GM23338 (cell line): ENCODE measurements at regions not wholly inside any gene's neighbourhood (a gene's known extent, or its start where the extent isn't known, plus 50 kb on each side); places are given as distances from the start of the nearest gene placed in this dataset.

Source experiments
- ATAC-seq: fragments of 200-7000 bp; cut with Tn5 transposase; 3 replicates; pipeline ENCODE4 v1.9.1; 2020
- DNase-seq: peaks from one replicate; pipeline ENCODE4 v3.0.0-alpha.2; 2015; ENCODE audit warnings: low spot score
- H2AFZ ChIP-seq: fragments of 200-600 bp; sonication (generic); 2 replicates; pipeline ENCODE4 v1.8.0; 2016; ENCODE audit warnings: antibody characterized with exemption, mild to moderate bottlenecking, moderate library complexity
- H3F3A ChIP-seq: fragments of 200-600 bp; sonication (generic); replicated peaks from 2 replicates; pipeline ENCODE4 v1.8.0; 2017; ENCODE audit warnings: antibody characterized with exemption, mixed run types, low read depth
- H3K27ac ChIP-seq: fragments of 200-600 bp; sonication (generic); 2 replicates; pipeline ENCODE4 v1.6.1; 2016; ENCODE audit warnings: low read depth
- H3K27me3 ChIP-seq: fragments of 200-600 bp; sonication (generic); 2 replicates; pipeline ENCODE4 v1.8.0; 2016; ENCODE audit warnings: mild to moderate bottlenecking, mixed run types, moderate library complexity; ENCODE audit not compliant: insufficient read depth
- H3K36me3 ChIP-seq: fragments of 200-600 bp; sonication (generic); 2 replicates; pipeline ENCODE4 v1.8.0; 2016; ENCODE audit warnings: mild to moderate bottlenecking; ENCODE audit not compliant: insufficient read depth
- H3K4me1 ChIP-seq: fragments of 200-600 bp; sonication (generic); 2 replicates; pipeline ENCODE4 v1.8.0; 2016; ENCODE audit warnings: mild to moderate bottlenecking, moderate library complexity; ENCODE audit not compliant: insufficient read depth
- H3K4me2 ChIP-seq: fragments of 200-600 bp; sonication (generic); 2 replicates; pipeline ENCODE4 v1.7.1; 2017; ENCODE audit warnings: mixed run types
- H3K4me3 ChIP-seq: fragments of 200-600 bp; sonication (generic); 2 replicates; pipeline ENCODE4 v1.6.1; 2016; ENCODE audit warnings: mixed run types
- H3K79me2 ChIP-seq: fragments of 200-600 bp; sonication (generic); replicated peaks from 2 replicates; pipeline ENCODE4 v1.8.0; 2017; ENCODE audit warnings: mild to moderate bottlenecking; ENCODE audit not compliant: insufficient read depth
- H3K9me2 ChIP-seq: fragments of 200-600 bp; sonication (generic); 2 replicates; pipeline ENCODE4 v1.8.0; 2017; ENCODE audit not compliant: insufficient read depth
- H4K20me1 ChIP-seq: fragments of 200-600 bp; sonication (generic); replicated peaks from 2 replicates; pipeline ENCODE4 v1.8.0; 2017; ENCODE audit warnings: mild to moderate bottlenecking; ENCODE audit not compliant: insufficient read depth
- H3K27ac Mint-ChIP-seq: 2 replicates; pipeline ENCODE4 v1.8.0; 2020; ENCODE audit warnings: inconsistent platforms, mild to moderate bottlenecking, moderate library complexity, mixed read lengths
- H3K27me3 Mint-ChIP-seq: 3 replicates; pipeline ENCODE4 v1.8.0; 2022; ENCODE audit warnings: low read depth, mild to moderate bottlenecking, moderate library complexity, mixed read lengths, inconsistent platforms; ENCODE audit not compliant: insufficient read depth, poor library complexity
- H3K36me3 Mint-ChIP-seq: 3 replicates; pipeline ENCODE4 v1.8.0; 2021; ENCODE audit warnings: low read depth, mild to moderate bottlenecking, inconsistent platforms, moderate library complexity, mixed read lengths
- H3K4me1 Mint-ChIP-seq: 3 replicates; pipeline ENCODE4 v1.8.0; 2020; ENCODE audit warnings: mild to moderate bottlenecking, inconsistent platforms, mixed read lengths
- H3K4me3 Mint-ChIP-seq: 3 replicates; pipeline ENCODE4 v1.8.0; 2021; ENCODE audit warnings: moderate library complexity, mild to moderate bottlenecking, inconsistent platforms, mixed read lengths
- H3K9me3 Mint-ChIP-seq: 3 replicates; pipeline ENCODE4 v1.8.0; 2020; ENCODE audit warnings: moderate library complexity, mild to moderate bottlenecking, inconsistent platforms, mixed read lengths
- CREB1 ChIP-seq: fragments of 250-450 bp; sonication (Bioruptor Pico); IDR thresholded peaks from 2 replicates; pipeline ENCODE4 v1.5.0; 2020; ENCODE audit warnings: low read depth, mild to moderate bottlenecking, moderate library complexity
- ETS1 ChIP-seq: IDR thresholded peaks from 2 replicates; pipeline ENCODE4 v1.6.1; 2016; ENCODE audit warnings: antibody characterized with exemption
- EZH2 ChIP-seq: fragments of 200-600 bp; sonication (generic); IDR thresholded peaks from one replicate; pipeline ENCODE4 v1.8.0; 2017; ENCODE audit warnings: antibody characterized with exemption, mild to moderate bottlenecking, low read depth; ENCODE audit not compliant: unreplicated experiment
- EZH2phosphoT487 ChIP-seq: fragments of 200-600 bp; sonication (generic); IDR thresholded peaks from one replicate; pipeline ENCODE4 v1.8.1; 2018; ENCODE audit warnings: antibody characterized with exemption; ENCODE audit not compliant: unreplicated experiment
- JUNB ChIP-seq: IDR thresholded peaks from one replicate; pipeline ENCODE4 v1.6.1; 2016; ENCODE audit warnings: antibody characterized with exemption; ENCODE audit not compliant: unreplicated experiment
- POLR2AphosphoS5 ChIP-seq: IDR thresholded peaks from 2 replicates; pipeline ENCODE4 v1.6.1; 2016; ENCODE audit warnings: antibody characterized with exemption, low read depth
- STAT1 ChIP-seq: IDR thresholded peaks from one replicate; pipeline ENCODE4 v1.6.1; 2016; ENCODE audit warnings: antibody characterized with exemption; ENCODE audit not compliant: unreplicated experiment
- ZNF114 ChIP-seq: fragments of 250-450 bp; sonication (Bioruptor Pico); IDR thresholded peaks from 2 replicates; pipeline ENCODE4 v1.5.0; 2020; ENCODE audit warnings: mild to moderate bottlenecking, moderate library complexity
- ZNF331 ChIP-seq: fragments of 250-450 bp; sonication (Bioruptor Pico); IDR thresholded peaks from 2 replicates; pipeline ENCODE4 v1.5.0; 2020; ENCODE audit warnings: low read depth, mild to moderate bottlenecking, moderate library complexity
- ZNF462 ChIP-seq: fragments of 250-450 bp; sonication (Bioruptor Pico); IDR thresholded peaks from 2 replicates; pipeline ENCODE4 v1.5.0; 2020; ENCODE audit warnings: mild to moderate bottlenecking, moderate library complexity

DNA sequence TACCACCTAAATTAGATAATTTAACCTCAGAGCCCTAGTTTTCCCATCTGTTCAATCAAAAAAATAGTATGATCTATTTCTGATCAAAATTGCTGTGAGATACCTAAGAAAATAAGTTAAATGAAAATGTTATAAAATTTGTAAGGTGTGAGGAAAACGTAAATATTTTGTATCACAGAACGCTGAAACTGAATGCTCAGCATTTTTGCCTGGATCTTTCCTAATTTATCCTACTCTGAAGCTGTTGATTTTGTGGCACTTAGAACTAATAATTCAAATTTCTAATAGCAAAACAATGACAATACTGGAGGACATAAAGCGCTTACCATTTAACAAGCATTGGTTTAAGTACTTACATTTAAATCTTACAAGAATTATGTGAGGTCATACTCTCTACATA is 674.2 kb downstream of the FAM181B start:
- no peaks in the 10 kb centered on the region for H3K79me2 ChIP-seq
- Mint-ChIP-seq H3K9me3 (no peaks in the 10 kb centered on the region), H3K27ac (no peak overlapping the region), H3K36me3 (no peaks in the 10 kb centered on the region), H3K4me1 (no peaks in the 10 kb centered on the region), H3K4me3 (no peak overlapping the region), H3K27me3 (no peaks in the 10 kb centered on the region)
- no peaks in the 10 kb centered on the region for H3F3A ChIP-seq
- no peak overlapping the region for H3K4me3 ChIP-seq
- DNase-seq, result no peak
- TF ChIP-seq ZNF114 (no peak), ZNF331 (no peak), EZH2phosphoT487 (no peak), EZH2 (no peak), STAT1 (no peak), ZNF462 (no peak), ETS1 (no peak), POLR2AphosphoS5 (no peak), CREB1 (no peak), JUNB (no peak)
- H3K27ac ChIP-seq, result no peak overlapping the region
- no peak overlapping the region for H3K4me2 ChIP-seq
- no peaks in the 10 kb centered on the region for H3K27me3 ChIP-seq
- no peaks in the 10 kb centered on the region for H4K20me1 ChIP-seq
- no peaks in the 10 kb centered on the region for H3K4me1 ChIP-seq
- ATAC-seq, result no peak
- no peaks in the 10 kb centered on the region for H3K9me2 ChIP-seq
- no peaks in the 10 kb centered on the region for H3K36me3 ChIP-seq
- H2AFZ ChIP-seq, result no peak overlapping the region
